ENCODE measurements at regions not wholly inside any gene's neighbourhood (a gene's known extent, or its start where the extent isn't known, plus 50 kb on each side); places are given as distances from the start of the nearest gene placed in this dataset.
"Not testable (repeated sequence)": the region's sequence is repeated elsewhere in the genome, so short reads cannot be mapped to it uniquely, and the experiment has no call there.

DNA sequence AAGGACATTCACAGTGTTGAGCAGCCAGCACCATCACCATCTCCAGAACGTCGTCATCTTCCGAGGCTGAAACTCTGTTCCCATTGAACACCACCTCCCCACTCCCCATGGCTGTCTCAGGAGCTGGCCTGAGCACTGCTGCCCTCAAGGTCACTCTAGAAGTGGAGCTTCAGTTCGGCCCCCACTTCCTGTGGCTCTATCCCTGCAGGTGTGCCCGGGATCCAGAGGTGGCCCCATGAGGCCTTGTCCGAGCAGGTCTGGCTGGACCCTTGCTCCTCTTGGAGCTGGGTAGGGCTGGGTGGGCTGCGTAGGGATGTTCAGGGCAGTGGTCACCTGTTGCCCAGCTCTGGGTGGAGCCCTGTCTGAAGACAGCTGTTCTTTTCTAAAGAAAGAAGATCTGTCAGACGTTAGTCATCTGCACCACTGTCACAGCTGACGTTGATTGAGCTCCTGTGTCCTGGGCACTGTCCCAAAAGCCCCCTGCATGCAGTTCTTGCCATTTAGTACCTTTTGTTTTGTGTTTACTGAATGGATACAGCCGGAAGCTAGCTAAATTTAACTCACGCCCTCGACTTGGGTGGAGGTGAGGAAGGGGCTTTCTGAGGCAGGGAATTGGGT lies 75.5 kb upstream of the CLDN5 start:
- Histone ChIP-seq H3K4me1 (ENCODE audit: insufficient read depth, low read length, poor library complexity, severe bottlenecking) (peaks cover 3% of the 10 kb centered on the region), H3K27me3 (replicated peaks; ENCODE audit: insufficient read depth, low read depth, low read length, poor library complexity) (no peaks in the 10 kb centered on the region), H3K9me3 (ENCODE audit: low read depth, low read length, poor library complexity, severe bottlenecking) (no peaks in the 10 kb centered on the region), H3K4me3 (ENCODE audit: low read depth, low read length, poor library complexity, severe bottlenecking) (no peak overlapping the region), H3K36me3 (ENCODE audit: insufficient read depth, low read length, poor library complexity, severe bottlenecking) (no peaks in the 10 kb centered on the region), H3K27ac (ENCODE audit: low read depth, low read length, poor library complexity, severe bottlenecking) (no peak overlapping the region)
- no peak for DNase-seq (ENCODE audit: low spot score)
- intact Hi-C loops (cut with micrococcal nuclease; ENCODE audit: unreplicated experiment): no loop called here
- TF ChIP-seq, protein P1, sequence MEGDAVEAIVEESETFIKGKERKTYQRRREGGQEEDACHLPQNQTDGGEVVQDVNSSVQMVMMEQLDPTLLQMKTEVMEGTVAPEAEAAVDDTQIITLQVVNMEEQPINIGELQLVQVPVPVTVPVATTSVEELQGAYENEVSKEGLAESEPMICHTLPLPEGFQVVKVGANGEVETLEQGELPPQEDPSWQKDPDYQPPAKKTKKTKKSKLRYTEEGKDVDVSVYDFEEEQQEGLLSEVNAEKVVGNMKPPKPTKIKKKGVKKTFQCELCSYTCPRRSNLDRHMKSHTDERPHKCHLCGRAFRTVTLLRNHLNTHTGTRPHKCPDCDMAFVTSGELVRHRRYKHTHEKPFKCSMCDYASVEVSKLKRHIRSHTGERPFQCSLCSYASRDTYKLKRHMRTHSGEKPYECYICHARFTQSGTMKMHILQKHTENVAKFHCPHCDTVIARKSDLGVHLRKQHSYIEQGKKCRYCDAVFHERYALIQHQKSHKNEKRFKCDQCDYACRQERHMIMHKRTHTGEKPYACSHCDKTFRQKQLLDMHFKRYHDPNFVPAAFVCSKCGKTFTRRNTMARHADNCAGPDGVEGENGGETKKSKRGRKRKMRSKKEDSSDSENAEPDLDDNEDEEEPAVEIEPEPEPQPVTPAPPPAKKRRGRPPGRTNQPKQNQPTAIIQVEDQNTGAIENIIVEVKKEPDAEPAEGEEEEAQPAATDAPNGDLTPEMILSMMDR (conservative IDR thresholded peaks at IDR 0.05; ENCODE audit: low read depth, low read length): no peak
- no peak for TF ChIP-seq EZH2 (IDR thresholded peaks at IDR 0.05; ENCODE audit: borderline replicate concordance, low read depth, low read length, poor library complexity, severe bottlenecking)
- no TSS peak for BruUV-seq (replicated peaks)
- ChIA-PET POLR2A (ENCODE audit: low non-redundant PET) (interaction anchor here (0.6 kb wide), 1 partner anchor 336 kb away, joined by 5 read pairs; no protein-coding TSS in a partner anchor), CTCF (no interaction called here)

DNA sequence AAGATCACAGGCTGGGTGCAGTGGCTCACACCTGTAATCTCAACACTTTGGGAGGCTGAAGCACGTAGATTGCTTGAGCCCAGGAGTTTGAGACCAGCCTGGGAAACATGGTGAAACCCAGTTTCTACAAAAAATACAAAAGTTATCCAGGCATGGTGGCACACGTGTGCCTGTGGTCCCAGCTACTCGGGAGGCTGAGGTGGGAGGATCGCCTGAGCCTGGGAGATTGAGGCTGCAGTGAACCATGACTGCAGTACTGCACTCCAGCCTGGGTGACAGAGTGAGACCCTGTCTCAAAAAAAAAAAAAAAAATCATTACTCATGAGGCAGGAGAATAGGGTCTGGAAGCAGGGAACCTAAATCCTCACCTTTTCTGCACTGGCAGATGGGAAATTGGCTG lies 79.1 kb upstream of the CLDN5 start:
- intact Hi-C loops (cut with micrococcal nuclease; ENCODE audit: unreplicated experiment); H3K27me3 ChIP-seq (replicated peaks; ENCODE audit: insufficient read depth, low read depth, low read length, poor library complexity); H3K36me3 ChIP-seq (ENCODE audit: insufficient read depth, low read length, poor library complexity, severe bottlenecking); POLR2A ChIA-PET (ENCODE audit: low non-redundant PET); CTCF ChIA-PET; H3K4me3 ChIP-seq (ENCODE audit: low read depth, low read length, poor library complexity, severe bottlenecking); H3K4me1 ChIP-seq (ENCODE audit: insufficient read depth, low read length, poor library complexity, severe bottlenecking); H3K27ac ChIP-seq (ENCODE audit: low read depth, low read length, poor library complexity, severe bottlenecking); H3K9me3 ChIP-seq (ENCODE audit: low read depth, low read length, poor library complexity, severe bottlenecking); DNase-seq (ENCODE audit: low spot score); BruUV-seq (replicated peaks): not testable (repeated sequence)

DNA sequence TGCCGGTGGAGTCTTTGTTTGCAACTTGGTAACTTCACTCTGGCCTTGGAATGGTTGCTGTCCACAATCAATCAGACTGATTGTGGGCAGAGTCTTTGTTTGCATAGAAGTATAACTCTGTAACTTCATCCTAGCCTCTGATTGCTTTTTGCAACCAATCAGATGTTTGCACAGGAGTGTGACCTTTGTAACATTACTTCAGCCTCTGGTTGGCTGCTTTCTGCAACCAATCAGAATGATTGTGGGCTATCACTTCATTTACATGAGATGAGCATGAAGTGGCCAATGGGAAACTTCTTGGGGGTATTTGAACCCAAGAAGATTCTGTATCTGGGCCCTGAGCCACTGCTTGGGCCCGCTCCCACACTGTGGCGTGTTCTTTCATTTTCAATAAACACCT lies 79.6 kb upstream of the CLDN5 start:
- Histone ChIP-seq H3K27ac (ENCODE audit: low read depth, low read length, poor library complexity, severe bottlenecking) (no peak overlapping the region), H3K4me3 (ENCODE audit: low read depth, low read length, poor library complexity, severe bottlenecking) (no peak overlapping the region), H3K4me1 (ENCODE audit: insufficient read depth, low read length, poor library complexity, severe bottlenecking) (no peaks in the 10 kb centered on the region), H3K36me3 (ENCODE audit: insufficient read depth, low read length, poor library complexity, severe bottlenecking) (no peaks in the 10 kb centered on the region), H3K27me3 (replicated peaks; ENCODE audit: insufficient read depth, low read depth, low read length, poor library complexity) (no peaks in the 10 kb centered on the region), H3K9me3 (ENCODE audit: low read depth, low read length, poor library complexity, severe bottlenecking) (no peaks in the 10 kb centered on the region)
- CTCF ChIA-PET: no interaction called here
- POLR2A ChIA-PET (ENCODE audit: low non-redundant PET): no interaction called here
- TF ChIP-seq EZH2 (IDR thresholded peaks at IDR 0.05; ENCODE audit: borderline replicate concordance, low read depth, low read length, poor library complexity, severe bottlenecking): no peak
- TF ChIP-seq, protein P1 (conservative IDR thresholded peaks at IDR 0.05; ENCODE audit: low read depth, low read length): no peak
- intact Hi-C loops (cut with micrococcal nuclease; ENCODE audit: unreplicated experiment): no loop called here
- no TSS peak for BruUV-seq (replicated peaks)
- no peak for DNase-seq (ENCODE audit: low spot score)

DNA sequence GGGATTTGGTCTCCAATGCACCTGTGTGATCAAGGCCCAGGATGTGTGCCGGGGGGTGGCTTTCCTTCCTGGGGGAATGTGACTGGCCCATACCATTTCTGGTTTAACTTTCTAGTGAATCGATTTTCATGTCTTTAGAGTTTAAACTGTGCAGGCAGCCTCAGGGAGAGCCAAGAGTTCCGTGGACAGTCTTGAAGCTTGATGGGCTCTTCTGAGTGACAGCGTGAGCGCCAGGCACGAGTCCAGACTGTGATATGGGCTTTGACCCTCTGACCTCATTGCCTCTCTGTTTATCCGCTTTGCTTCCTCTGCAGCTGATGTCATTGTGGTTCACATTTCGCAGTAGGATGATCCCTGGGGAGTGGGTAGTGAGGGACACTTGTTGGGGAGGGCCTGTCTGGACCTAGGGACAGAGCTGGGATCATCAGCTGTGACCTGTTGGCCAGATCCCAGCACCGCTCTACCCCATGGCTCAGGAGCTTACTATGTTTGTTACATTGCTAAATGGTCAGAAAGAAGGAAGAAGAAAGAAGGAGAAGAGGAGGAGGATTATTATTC lies 80.6 kb upstream of the CLDN5 start:
- no peaks in the 10 kb centered on the region for H3K27me3 ChIP-seq (replicated peaks; ENCODE audit: insufficient read depth, low read depth, low read length, poor library complexity)
- CTCF ChIA-PET: no interaction called here
- TF ChIP-seq EZH2 (IDR thresholded peaks at IDR 0.05; ENCODE audit: borderline replicate concordance, low read depth, low read length, poor library complexity, severe bottlenecking): no peak
- TF ChIP-seq, protein P1 (conservative IDR thresholded peaks at IDR 0.05; ENCODE audit: low read depth, low read length): no peak
- no peak overlapping the region for H3K4me3 ChIP-seq (ENCODE audit: low read depth, low read length, poor library complexity, severe bottlenecking)
- intact Hi-C loops (cut with micrococcal nuclease; ENCODE audit: unreplicated experiment): no loop called here
- BruUV-seq (replicated peaks): no TSS peak
- POLR2A ChIA-PET (ENCODE audit: low non-redundant PET): no interaction called here
- H3K4me1 ChIP-seq (ENCODE audit: insufficient read depth, low read length, poor library complexity, severe bottlenecking): no peaks in the 10 kb centered on the region
- H3K9me3 ChIP-seq (ENCODE audit: low read depth, low read length, poor library complexity, severe bottlenecking): no peaks in the 10 kb centered on the region
- no peaks in the 10 kb centered on the region for H3K36me3 ChIP-seq (ENCODE audit: insufficient read depth, low read length, poor library complexity, severe bottlenecking)
- no peak overlapping the region for H3K27ac ChIP-seq (ENCODE audit: low read depth, low read length, poor library complexity, severe bottlenecking)
- no peak for DNase-seq (ENCODE audit: low spot score)
